GM19395 (cell line): ENCODE measurements at regions not wholly inside any gene's neighbourhood (a gene's known extent, or its start where the extent isn't known, plus 50 kb on each side); places are given as distances from the start of the nearest gene placed in this dataset.

Experiments used
- ATAC-seq: cut with Tn5 transposase; IDR thresholded peaks from one replicate; pipeline ENCODE4 v1.9.1; 2021; ENCODE audit warnings: mild to moderate bottlenecking, moderate library complexity; ENCODE audit not compliant: unreplicated experiment

GRCh38 chr10:123449234-123449962, 216.8 kb upstream of the GPR26 start:
- no peak for ATAC-seq

- ATAC-seq, result no peak
Measured at GRCh38 chr10:123450956-123451605, 215.1 kb upstream of the GPR26 start.

GRCh38 chr10:123451618-123452245, 214.4 kb upstream of the GPR26 start:
- ATAC-seq, result no peak

- ATAC-seq, result no peak
Measured at GRCh38 chr10:123454987-123455386, 211.2 kb upstream of the GPR26 start.

- no peak for ATAC-seq
Measured at GRCh38 chr10:123455861-123456260, 210.3 kb upstream of the GPR26 start.

- ATAC-seq, result no peak
Measured at GRCh38 chr10:123458933-123459332, 207.2 kb upstream of the GPR26 start.

- ATAC-seq, result no peak
Measured at GRCh38 chr10:123459371-123460091, 206.6 kb upstream of the GPR26 start.

GRCh38 chr10:123462246-123462645, 203.9 kb upstream of the GPR26 start:
- ATAC-seq, result no peak

GRCh38 chr10:123462756-123463155, 203.4 kb upstream of the GPR26 start:
- ATAC-seq, result no peak

GRCh38 chr10:123463181-123463580, 203.0 kb upstream of the GPR26 start:
- ATAC-seq, result no peak

GRCh38 chr10:123463698-123464097, 202.5 kb upstream of the GPR26 start:
- ATAC-seq, result no peak

- ATAC-seq, result no peak
Measured at GRCh38 chr10:123464430-123465323, 201.5 kb upstream of the GPR26 start.

- no peak for ATAC-seq
Measured at GRCh38 chr10:123470336-123470921, 195.7 kb upstream of the GPR26 start.

GRCh38 chr10:123471811-123472210, 194.3 kb upstream of the GPR26 start:
- no peak for ATAC-seq

GRCh38 chr10:123472606-123473005, 193.5 kb upstream of the GPR26 start:
- ATAC-seq, result no peak

- ATAC-seq, result no peak
Measured at GRCh38 chr10:123474700-123475099, 191.5 kb upstream of the GPR26 start.

GRCh38 chr10:123475466-123475865, 190.7 kb upstream of the GPR26 start:
- ATAC-seq, result no peak

- no peak for ATAC-seq
Measured at GRCh38 chr10:123478116-123478515, 188.0 kb upstream of the GPR26 start.

- no peak for ATAC-seq
Measured at GRCh38 chr10:123479640-123480039, 186.5 kb upstream of the GPR26 start.

GRCh38 chr10:123480344-123480743, 185.8 kb upstream of the GPR26 start:
- no peak for ATAC-seq
